Type B pancreatic cell (in vitro differentiated cells): ENCODE measurements at regions not wholly inside any gene's neighbourhood (a gene's known extent, or its start where the extent isn't known, plus 50 kb on each side); places are given as distances from the start of the nearest gene placed in this dataset.

Source experiments
- DNase-seq: peaks from one replicate; pipeline ENCODE4 v3.0.0; 2021; ENCODE audit warnings: mixed read lengths; ENCODE audit not compliant: unreplicated experiment; ENCODE audit errors: extremely low spot score
- H3K27ac Mint-ChIP-seq: 2 replicates; pipeline ENCODE4 v1.8.0; 2021; ENCODE audit warnings: mild to moderate bottlenecking, mixed read lengths
- H3K27me3 Mint-ChIP-seq: 2 replicates; pipeline ENCODE4 v1.8.0; 2021; ENCODE audit warnings: mixed read lengths
- H3K36me3 Mint-ChIP-seq: 2 replicates; pipeline ENCODE4 v1.8.0; 2021; ENCODE audit warnings: mixed read lengths
- H3K4me1 Mint-ChIP-seq: one replicate; pipeline ENCODE4 v1.8.0; 2021; ENCODE audit warnings: mixed read lengths; ENCODE audit not compliant: unreplicated experiment
- H3K4me3 Mint-ChIP-seq: 2 replicates; pipeline ENCODE4 v1.8.0; 2021; ENCODE audit warnings: mild to moderate bottlenecking, mixed read lengths
- H3K9me3 Mint-ChIP-seq: 2 replicates; pipeline ENCODE4 v1.8.0; 2021; ENCODE audit warnings: mixed read lengths
- CTCF ChIP-seq: fragments of 200-600 bp; sonication (generic); conservative IDR thresholded peaks from 2 replicates; pipeline ENCODE4 v1.5.0; 2021; ENCODE audit warnings: antibody characterized with exemption, mild to moderate bottlenecking

DNA sequence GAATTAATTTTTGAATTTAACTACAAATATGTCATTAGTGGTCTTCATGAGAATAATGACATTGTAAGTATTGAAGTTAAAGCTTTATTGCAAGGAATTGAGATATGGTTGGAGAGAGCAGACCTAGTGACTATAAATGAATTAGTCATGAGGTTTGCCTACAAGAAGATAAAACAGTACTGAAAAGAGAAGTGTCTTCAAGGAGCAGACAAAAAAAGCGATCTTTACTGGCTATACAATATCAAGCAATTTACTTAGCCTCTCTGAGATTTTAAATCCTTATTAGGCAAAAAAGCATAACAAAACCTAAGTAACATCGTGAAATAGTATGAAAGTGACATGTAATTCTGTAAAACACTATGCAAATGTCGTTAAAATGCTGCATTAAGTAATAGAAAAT lies 435.1 kb upstream of the PCDH20 start:
- no peak overlapping the region for H3K4me3 Mint-ChIP-seq
- no peaks in the 10 kb centered on the region for H3K9me3 Mint-ChIP-seq
- H3K36me3 Mint-ChIP-seq: no peaks in the 10 kb centered on the region
- H3K27me3 Mint-ChIP-seq: no peaks in the 10 kb centered on the region
- TF ChIP-seq CTCF: no peak
- no peaks in the 10 kb centered on the region for H3K4me1 Mint-ChIP-seq
- H3K27ac Mint-ChIP-seq: no peak overlapping the region
- DNase-seq: no peak

GRCh38 chr13:61838568-61838967 lies 422.9 kb upstream of the PCDH20 start:
- H3K36me3 Mint-ChIP-seq: no peaks in the 10 kb centered on the region
- H3K4me3 Mint-ChIP-seq: no peak overlapping the region
- no peaks in the 10 kb centered on the region for H3K4me1 Mint-ChIP-seq
- no peak overlapping the region for H3K27ac Mint-ChIP-seq
- H3K9me3 Mint-ChIP-seq: no peaks in the 10 kb centered on the region
- no peak for TF ChIP-seq CTCF
- no peaks in the 10 kb centered on the region for H3K27me3 Mint-ChIP-seq
- no peak for DNase-seq

GRCh38 chr13:61833228-61833627 lies 417.6 kb upstream of the PCDH20 start:
- H3K4me1 Mint-ChIP-seq: no peaks in the 10 kb centered on the region
- H3K9me3 Mint-ChIP-seq: no peaks in the 10 kb centered on the region
- DNase-seq: no peak
- H3K36me3 Mint-ChIP-seq: no peaks in the 10 kb centered on the region
- no peak for TF ChIP-seq CTCF
- H3K27ac Mint-ChIP-seq: no peak overlapping the region
- H3K27me3 Mint-ChIP-seq: no peaks in the 10 kb centered on the region
- no peak overlapping the region for H3K4me3 Mint-ChIP-seq

DNA sequence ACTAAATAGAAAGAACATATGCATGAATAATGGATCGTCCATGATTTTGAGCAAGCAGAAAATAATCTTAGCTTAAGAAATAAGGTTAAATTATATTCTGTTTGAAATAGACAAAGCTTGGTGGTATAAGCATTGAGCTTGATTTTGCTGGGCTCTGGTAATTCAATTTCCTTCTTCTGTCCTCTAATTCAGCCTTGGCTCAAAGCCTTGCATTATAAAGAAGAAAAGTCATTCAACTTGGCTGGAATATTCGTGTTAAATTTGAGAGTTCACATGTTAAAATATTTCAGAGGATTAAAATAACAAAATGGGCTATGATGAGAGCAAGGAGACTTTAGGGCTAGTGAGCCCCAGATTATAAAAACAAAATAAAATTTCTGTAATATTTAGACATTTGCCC lies 415.4 kb upstream of the PCDH20 start:
- Mint-ChIP-seq H3K27me3 (no peaks in the 10 kb centered on the region), H3K9me3 (no peaks in the 10 kb centered on the region), H3K27ac (no peak overlapping the region)

GRCh38 chr13:61830475-61830874 lies 414.8 kb upstream of the PCDH20 start:
- Mint-ChIP-seq H3K27me3 (no peaks in the 10 kb centered on the region), H3K4me1 (no peaks in the 10 kb centered on the region), H3K27ac (no peak overlapping the region), H3K9me3 (no peaks in the 10 kb centered on the region), H3K36me3 (no peaks in the 10 kb centered on the region), H3K4me3 (no peak overlapping the region)
- no peak for DNase-seq
- no peak for TF ChIP-seq CTCF

More for the DNA sequence above, 415.4 kb upstream of the PCDH20 start:
- H3K4me3 Mint-ChIP-seq: no peak overlapping the region
- no peak for DNase-seq
- H3K36me3 Mint-ChIP-seq: no peaks in the 10 kb centered on the region
- TF ChIP-seq CTCF: no peak
- no peaks in the 10 kb centered on the region for H3K4me1 Mint-ChIP-seq

DNA sequence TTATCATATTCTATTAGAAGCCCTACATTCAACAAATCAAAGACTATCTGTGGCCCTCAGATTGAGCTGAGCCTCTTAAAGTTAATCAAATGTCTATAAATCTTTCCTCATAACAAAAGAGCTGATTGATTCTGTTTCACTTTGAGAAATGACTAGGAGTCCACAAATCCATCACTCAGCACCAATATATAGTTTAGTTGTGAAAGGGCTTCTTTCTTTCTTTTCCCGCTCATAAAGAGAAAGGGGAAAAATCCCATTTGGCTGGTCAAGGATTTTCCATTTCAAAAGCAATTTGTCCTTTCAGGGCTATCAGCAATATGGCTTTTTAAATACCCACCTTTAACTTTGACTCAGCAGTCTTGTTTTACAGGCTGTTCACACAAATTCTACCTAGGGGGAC lies 408.5 kb upstream of the PCDH20 start:
- no peak for TF ChIP-seq CTCF
- no peaks in the 10 kb centered on the region for H3K36me3 Mint-ChIP-seq

More for the DNA sequence above, 408.5 kb upstream of the PCDH20 start:
- DNase-seq: no peak
- Mint-ChIP-seq H3K9me3 (no peaks in the 10 kb centered on the region), H3K4me3 (no peak overlapping the region), H3K27ac (no peak overlapping the region), H3K4me1 (no peaks in the 10 kb centered on the region), H3K27me3 (no peaks in the 10 kb centered on the region)
